NCI-H748 (cell line): ENCODE measurements at regions not wholly inside any gene's neighbourhood (a gene's known extent, or its start where the extent isn't known, plus 50 kb on each side); places are given as distances from the start of the nearest gene placed in this dataset.
"Not testable (repeated sequence)": the region's sequence is repeated elsewhere in the genome, so short reads cannot be mapped to it uniquely, and the experiment has no call there.

Source experiments
- DNase-seq: peaks from one replicate; lab custom pipeline; 2025; ENCODE audit not compliant: unreplicated experiment; lab: John Stamatoyannopoulos, UW

DNA sequence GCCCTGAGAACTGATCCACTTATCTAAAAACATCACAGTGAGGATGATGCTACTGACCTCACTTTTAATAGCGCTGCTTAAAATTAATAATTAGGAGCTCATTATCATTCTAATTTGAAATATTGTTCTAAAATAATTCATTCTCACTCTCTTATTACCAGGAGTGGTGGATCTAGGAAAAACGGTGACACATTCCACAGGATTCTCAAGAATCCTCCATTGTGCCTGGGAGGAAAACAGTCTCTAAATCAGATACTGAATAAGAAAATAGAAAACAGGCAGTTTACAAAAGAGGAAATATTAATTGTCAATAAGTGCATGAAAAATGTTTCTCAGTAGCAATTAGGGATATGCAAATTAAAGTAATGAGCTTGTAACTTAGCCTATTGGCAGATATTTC, 187.4 kb downstream of the TENT5A start:
- DNase-seq, result no peak

GRCh38 chr6:81564470-81565068, 187.9 kb downstream of the TENT5A start:
- DNase-seq, result no peak

- peak; percentile 43 for DNase-seq
Measured at GRCh38 chr6:81562169-81562568, 190.3 kb downstream of the TENT5A start.

- DNase-seq, result peak; percentile 16
Measured at GRCh38 chr6:81561731-81562130, 190.8 kb downstream of the TENT5A start.

- DNase-seq, result peak; percentile 91
Measured at GRCh38 chr6:81561071-81561564, 191.4 kb downstream of the TENT5A start.

- no peak for DNase-seq
Measured at GRCh38 chr6:81557811-81558210, 194.7 kb downstream of the TENT5A start.

DNA sequence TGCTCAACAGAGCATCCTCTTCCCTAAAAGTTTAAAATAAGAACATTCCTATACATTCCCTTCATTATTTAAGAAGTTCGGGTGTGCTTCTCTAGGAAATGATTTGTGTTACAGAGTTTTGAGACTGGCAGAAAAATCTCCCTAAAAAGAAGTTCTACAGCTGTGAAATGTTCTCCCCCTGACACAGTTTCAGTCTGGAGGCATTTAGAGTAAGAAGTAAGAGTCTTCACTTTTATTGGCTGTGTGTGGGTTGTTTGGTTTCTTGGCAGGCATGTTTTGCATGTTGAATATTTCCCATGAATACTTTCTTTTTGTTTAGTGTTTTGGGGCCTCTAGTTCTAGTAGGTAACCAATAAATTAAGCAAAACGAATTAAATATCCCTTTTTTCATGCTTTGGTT, 195.9 kb downstream of the TENT5A start:
- no peak for DNase-seq

DNA sequence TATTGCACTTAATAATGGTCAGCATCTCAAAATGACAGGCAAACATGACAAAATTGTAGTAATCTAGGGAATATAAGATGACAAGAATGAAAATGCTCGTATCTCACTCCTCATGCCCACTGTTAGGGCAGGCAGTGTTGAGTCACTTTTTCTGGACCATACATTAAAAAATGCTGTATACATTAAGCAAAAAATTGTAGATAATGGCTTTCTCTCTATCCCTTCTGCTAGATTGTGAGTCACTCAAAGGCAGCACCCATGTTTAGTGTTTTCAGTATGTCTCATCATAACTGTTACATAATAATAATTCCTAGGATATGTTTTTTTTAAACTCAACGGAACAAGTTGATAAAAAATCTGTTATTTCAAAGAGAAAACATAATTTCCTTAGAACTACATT, 199.3 kb downstream of the TENT5A start:
- DNase-seq, result no peak

DNA sequence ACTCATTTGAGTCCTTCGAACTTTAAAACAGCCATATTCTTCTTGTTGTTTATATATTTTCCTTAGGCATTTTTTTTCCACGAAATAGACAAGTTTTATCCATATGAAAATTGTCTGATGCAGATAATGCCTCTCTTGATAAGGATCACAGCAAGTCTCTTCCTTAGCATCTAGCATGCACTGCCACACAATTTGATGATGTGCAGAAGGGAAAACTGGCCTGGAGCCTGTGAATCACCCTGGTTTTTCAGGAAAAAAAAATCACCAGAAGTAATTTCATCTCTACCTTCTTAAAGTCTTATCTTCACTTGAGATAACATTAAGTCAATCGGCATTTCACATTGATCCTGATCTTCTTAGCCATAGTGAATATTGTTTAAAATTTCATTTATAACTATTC, 199.8 kb downstream of the TENT5A start:
- DNase-seq, result no peak

DNA sequence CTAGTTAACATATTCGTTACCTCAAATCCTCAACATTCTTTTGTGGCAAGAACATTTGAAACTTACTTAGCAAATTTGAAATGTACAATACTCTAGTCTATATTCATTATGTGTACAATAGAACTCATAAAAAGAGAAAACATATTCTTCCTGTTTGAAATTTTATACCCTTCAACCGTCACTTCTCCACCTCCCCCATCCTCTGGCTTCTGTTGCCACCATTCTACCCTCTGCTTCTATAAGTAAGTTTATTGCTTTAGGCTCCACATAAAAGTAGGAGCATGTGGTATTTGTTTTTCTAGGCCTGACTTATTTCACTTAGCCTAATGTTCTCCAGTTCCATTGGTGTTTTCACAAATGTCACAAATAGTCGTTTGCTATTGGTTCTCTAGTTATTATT, 205.3 kb downstream of the TENT5A start:
- DNase-seq, result no peak

GRCh38 chr6:81534934-81535465, 217.5 kb downstream of the TENT5A start:
- DNase-seq, result no peak

DNA sequence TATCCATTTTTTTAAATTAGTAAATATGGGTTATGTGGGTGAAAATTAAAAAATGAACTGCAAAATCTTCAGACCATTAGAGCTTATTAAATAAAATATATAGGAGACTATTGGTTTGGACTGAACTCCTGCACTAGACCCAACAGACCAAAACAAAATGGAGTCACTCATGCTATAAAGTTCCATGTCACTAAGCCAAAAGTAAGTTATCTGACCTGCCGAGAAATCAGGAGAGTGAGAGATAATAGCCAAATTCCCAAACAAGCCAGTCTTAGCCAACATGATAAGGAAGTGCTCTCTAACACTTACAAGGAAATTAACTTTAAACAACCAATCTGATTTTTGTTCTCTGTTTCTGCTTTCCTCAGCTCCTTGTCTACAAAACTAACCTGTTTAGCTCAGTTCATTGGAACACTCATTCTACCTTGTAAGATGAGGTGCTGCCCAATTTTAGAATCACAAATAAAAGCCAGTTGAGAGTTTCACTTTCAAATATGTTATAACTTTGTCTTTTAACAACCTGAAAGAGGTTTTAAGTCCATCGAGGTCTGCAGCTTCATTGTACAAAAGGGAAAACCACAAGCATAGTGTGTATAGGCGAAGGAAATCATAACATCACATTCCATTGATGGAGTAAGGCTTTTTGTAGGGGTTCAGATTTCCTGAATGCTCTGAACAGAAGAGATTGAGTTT, 220.5 kb downstream of the TENT5A start:
- DNase-seq, result no peak

- DNase-seq, result no peak
Measured at GRCh38 chr6:81517455-81517854, 235.0 kb downstream of the TENT5A start.

DNA sequence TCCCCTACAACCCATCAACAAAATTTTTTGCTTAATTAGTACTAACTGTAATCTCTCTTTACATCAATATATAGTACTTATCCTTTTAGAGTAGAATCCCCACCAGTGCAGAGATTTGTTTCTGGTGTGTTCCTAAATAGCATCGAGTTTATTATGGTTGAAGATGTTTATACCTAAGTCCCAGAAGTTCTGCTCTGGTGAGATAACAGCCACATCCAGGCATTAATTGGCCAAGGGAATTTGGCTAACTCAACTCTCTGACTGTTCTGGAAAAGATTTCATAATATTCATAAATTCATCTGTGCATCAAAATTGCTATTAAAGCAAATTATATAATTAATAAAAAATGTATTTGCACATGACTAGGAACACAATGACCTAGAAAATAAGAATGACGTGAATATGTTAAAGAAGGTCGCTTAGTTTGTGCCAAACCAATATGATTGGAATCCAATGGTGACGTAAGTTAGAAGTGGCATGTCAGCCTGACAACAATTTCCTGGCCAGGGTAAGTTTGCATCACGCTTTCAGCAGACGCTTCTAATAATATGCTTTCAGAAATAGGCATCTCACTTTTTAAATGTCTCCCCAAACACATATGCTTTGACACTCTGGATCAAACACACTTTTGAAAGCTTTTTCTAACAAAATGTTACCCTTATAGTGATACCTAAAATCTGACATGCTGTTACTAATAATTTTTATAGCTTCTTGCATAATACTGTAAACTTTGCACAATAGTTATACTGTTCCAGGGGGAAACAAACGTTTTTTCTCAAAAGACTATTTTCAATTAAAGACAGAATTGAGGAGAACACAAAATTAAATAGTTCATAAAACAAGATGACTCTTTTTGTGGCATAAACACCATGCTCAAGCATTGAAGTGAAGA, 236.7 kb downstream of the TENT5A start:
- DNase-seq, result no peak

- DNase-seq, result not testable (repeated sequence)
Measured at GRCh38 chr6:81514195-81514594, 238.3 kb downstream of the TENT5A start.

GRCh38 chr6:81511423-81511822, 241.1 kb downstream of the TENT5A start:
- no peak for DNase-seq

- DNase-seq, result no peak
Measured at GRCh38 chr6:81495999-81496398, 256.5 kb downstream of the TENT5A start.

DNA sequence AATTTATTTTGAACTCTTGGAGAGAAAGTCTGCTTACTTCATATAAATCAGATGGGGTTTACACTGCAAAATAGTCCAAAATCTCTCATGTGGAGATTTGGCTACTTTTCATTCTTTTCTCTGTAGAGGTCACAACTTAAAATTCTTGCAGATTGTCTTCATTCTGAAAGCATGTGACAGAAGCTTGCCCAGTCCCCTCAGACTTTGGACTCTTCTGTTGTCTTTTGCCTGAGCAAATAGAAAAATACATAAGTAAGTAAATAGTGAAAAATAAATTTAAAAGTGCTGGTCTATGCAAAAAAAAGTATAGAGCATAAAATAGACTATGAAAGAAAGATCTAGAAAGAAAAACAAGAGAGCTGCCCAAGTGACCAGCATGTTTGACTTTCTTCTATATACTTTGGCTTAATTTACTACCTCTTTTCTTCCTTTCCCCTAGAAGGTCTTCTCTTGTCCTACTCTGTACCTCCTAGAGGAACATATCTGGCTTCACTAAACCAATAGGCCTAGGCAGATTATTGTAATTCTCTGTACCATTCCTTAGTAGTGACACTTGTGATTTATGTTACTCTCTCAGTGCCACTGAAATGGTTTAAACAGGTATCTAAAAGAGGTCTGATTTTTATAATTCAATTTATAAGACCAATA, 260.9 kb downstream of the TENT5A start:
- no peak for DNase-seq

DNA sequence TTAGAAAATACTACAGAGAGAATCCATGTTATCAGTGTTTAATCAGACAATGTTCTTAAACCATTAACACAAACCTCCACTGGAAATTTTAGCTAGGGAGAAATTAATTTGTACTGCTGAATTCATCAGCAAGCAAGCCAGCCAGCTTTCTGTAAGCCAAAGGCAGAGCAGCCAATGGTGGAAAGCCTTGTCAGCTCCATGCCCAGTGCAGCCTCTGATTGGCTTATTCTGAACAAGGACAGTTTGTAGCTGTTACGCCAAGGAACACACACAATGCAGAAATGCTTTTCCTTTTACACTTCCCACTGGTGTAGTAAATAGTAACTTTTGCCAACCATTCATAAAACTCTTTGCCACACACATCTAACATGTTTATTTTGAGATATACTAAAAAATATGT, 265.0 kb downstream of the TENT5A start:
- DNase-seq, result peak; percentile 17

DNA sequence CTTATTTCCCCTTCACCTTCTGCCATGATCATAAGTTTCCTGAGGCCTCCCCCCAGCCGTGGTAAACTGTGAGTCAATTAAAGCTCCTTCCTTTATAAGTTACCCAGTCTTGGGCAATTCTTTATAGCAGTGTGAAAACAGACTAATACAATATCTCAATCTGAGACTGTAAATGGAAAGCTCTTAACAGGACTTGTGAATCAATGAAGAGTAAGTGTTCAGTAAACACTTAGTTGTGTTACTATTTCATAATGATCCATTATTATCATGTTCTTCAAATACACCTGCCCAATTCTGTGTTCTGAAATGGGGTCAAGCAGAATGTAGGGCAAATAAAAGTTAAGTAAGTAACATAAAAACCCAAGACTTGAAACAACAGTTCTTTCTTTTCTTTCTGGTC, 266.2 kb downstream of the TENT5A start:
- DNase-seq, result peak; percentile 52

DNA sequence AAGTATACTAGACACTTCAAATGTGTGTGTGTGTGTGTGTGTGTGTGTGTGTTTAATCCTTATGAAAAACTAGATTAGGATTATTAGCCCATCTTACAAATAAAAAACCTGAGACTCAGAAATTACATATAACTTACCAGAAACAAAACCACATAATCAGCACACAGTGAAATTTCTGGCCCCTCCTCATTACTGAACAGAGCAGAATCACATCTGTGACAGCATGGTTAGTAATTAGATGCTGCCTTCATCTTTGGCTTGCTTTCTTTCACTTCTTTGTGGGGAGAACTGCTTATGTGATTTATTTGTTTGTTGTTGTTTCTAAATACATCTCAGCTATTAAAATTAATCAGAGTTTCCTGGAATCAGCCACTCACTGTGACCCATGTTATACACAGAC, 267.1 kb downstream of the TENT5A start:
- no peak for DNase-seq
